NT2/D1 (cell line): ENCODE measurements at regions not wholly inside any gene's neighbourhood (a gene's known extent, or its start where the extent isn't known, plus 50 kb on each side); places are given as distances from the start of the nearest gene placed in this dataset.
"Not testable (repeated sequence)": the region's sequence is repeated elsewhere in the genome, so short reads cannot be mapped to it uniquely, and the experiment has no call there.

ENCODE experiments used
- DNase-seq: peaks from one replicate; pipeline ENCODE4 v3.0.0-alpha.2; 2011; ENCODE audit warnings: low read depth, low spot score
- H3K27me3 ChIP-seq: 2 replicates; pipeline ENCODE4 v1.6.0; 2011; ENCODE audit warnings: mild to moderate bottlenecking; ENCODE audit not compliant: insufficient read length, insufficient read depth
- H3K36me3 ChIP-seq: 2 replicates; pipeline ENCODE4 v1.6.1; 2011; ENCODE audit warnings: mild to moderate bottlenecking, low read length, mixed read lengths; ENCODE audit not compliant: insufficient read depth, insufficient read length
- H3K4me1 ChIP-seq: 2 replicates; pipeline ENCODE4 v1.5.1; 2011; ENCODE audit not compliant: insufficient read depth, insufficient read length
- H3K4me3 ChIP-seq: 2 replicates; pipeline ENCODE4 v1.5.1; 2011; ENCODE audit warnings: low read depth; ENCODE audit not compliant: insufficient read length
- H3K9ac ChIP-seq: 2 replicates; pipeline ENCODE4 v1.6.0; 2011; ENCODE audit warnings: low read depth; ENCODE audit not compliant: insufficient read length
- H3K9me3 ChIP-seq: 2 replicates; pipeline ENCODE4 v1.5.1; 2011; ENCODE audit warnings: mild to moderate bottlenecking, low read length; ENCODE audit not compliant: insufficient read depth
- SUZ12 ChIP-seq: IDR thresholded peaks from 2 replicates; pipeline ENCODE4 v1.6.1; 2011; ENCODE audit not compliant: insufficient read length, insufficient read depth; ENCODE audit errors: extremely low read depth
- YY1 ChIP-seq: IDR thresholded peaks from 2 replicates; pipeline ENCODE4 v1.6.1; 2011; ENCODE audit not compliant: insufficient read length, insufficient read depth
- ZNF274 ChIP-seq: IDR thresholded peaks from 2 replicates; pipeline ENCODE4 v1.6.1; 2011; ENCODE audit warnings: mild to moderate bottlenecking, low read depth, low read length

DNA sequence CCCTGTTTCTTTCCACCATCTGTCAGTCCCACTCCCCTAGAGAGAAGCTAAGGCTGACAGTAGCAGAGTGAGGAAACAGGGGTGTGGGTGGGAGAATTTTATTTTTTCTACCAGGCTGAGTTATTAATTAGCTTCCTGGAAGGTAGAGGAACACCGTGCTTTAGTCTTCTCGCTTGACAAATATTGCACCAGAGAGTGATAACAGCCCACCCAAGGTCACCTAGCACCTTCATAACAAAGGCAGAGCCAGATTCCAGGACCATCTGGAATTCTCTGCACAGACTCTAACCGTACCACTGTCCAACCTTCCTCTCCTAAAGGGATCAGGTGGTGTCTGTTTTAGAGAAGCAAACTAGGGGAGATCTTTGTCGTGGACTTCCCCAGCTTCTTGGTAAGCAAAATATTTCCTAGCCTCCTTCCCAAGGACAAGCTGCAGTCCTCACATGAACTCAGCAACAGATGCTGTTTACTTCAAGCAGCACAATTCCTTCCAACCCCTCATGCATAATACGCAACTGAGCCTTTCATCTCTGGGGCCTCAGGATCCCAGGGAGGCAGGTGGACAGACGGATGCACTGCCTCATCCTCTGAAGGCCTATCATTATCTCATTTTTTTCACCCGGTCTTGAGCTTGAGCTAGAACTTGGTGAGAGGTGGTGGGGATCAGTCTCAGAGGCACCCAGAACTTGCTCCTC, 308.7 kb upstream of the BRINP1 start:
- Histone ChIP-seq H3K9me3 (no peaks in the 10 kb centered on the region), H3K4me3 (no peak overlapping the region), H3K27me3 (no peaks in the 10 kb centered on the region), H3K4me1 (no peaks in the 10 kb centered on the region), H3K9ac (no peak overlapping the region), H3K36me3 (no peaks in the 10 kb centered on the region)
- TF ChIP-seq YY1 (no peak), ZNF274 (no peak), SUZ12 (no peak)
- DNase-seq = no peak

DNA sequence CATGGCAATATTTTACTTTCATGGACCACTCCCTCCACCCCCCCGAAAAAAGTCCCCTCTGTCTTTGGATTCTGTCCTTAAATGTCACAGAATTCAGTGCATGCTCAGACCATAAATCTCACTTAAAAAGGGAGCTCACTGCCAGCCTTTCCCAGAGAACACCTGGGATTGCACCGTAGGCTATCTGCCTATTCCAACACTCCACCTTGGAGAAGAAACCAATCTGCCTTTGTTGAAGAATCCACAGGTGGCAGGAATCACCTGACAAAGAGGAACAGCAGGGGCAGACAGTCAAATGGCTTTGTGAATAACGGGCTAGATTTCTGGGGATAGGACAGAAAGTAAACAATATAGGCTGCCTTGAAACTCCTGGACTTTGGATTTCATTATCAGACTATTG, 306.7 kb upstream of the BRINP1 start:
- Histone ChIP-seq H3K36me3 (no peaks in the 10 kb centered on the region), H3K9ac (no peak overlapping the region), H3K4me1 (no peaks in the 10 kb centered on the region), H3K9me3 (no peaks in the 10 kb centered on the region), H3K27me3 (no peaks in the 10 kb centered on the region), H3K4me3 (no peak overlapping the region)
- TF ChIP-seq ZNF274 (no peak), SUZ12 (no peak), YY1 (no peak)
- DNase-seq = no peak

DNA sequence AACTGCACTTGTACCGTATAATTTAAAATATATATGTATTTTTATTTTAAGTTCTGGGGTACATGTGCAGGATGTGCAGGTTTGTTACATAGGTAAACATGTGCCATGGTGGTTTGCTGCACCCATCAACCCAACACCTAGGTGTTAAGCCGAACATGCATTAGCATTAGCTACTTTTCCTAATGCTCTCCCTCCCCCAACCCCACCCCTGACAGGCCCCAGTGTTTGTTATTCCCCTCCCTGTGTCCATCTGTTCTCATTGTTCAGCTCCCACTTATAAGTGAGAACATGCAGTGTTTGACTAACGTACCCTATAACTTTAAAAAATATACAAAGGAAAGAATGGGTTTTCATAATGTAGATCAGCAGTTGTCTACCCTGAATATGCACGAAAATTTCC, 303.5 kb upstream of the BRINP1 start:
- not testable (repeated sequence) for H3K4me1 ChIP-seq, H3K4me3 ChIP-seq, H3K36me3 ChIP-seq, H3K9me3 ChIP-seq, DNase-seq, H3K9ac ChIP-seq, H3K27me3 ChIP-seq

DNA sequence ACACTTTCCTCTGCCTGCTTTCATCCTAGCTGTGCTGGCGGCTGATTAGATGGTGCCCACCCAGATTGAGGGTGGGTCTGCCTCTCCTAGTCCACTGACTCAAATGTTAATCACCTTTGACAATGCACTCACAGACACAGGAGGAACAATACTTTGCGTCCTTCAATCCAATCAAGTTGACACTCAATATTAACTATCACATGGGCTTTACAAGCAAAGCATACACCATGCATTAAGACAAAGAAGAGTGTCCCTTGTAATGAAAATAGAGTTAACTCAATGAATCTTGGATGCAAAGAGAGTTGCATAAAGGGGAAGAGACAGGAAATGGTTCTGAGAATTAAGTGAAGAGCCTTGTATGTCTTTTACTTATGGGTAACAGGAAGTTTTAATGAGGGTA, 298.7 kb upstream of the BRINP1 start:
- no peaks in the 10 kb centered on the region for H3K36me3 ChIP-seq
- H3K4me3 ChIP-seq = no peak overlapping the region
- no peak for TF ChIP-seq ZNF274
- TF ChIP-seq YY1 = no peak
- no peak for TF ChIP-seq SUZ12
- H3K9ac ChIP-seq = no peak overlapping the region
- DNase-seq = no peak
- H3K4me1 ChIP-seq = no peaks in the 10 kb centered on the region
- no peaks in the 10 kb centered on the region for H3K27me3 ChIP-seq
- no peaks in the 10 kb centered on the region for H3K9me3 ChIP-seq

DNA sequence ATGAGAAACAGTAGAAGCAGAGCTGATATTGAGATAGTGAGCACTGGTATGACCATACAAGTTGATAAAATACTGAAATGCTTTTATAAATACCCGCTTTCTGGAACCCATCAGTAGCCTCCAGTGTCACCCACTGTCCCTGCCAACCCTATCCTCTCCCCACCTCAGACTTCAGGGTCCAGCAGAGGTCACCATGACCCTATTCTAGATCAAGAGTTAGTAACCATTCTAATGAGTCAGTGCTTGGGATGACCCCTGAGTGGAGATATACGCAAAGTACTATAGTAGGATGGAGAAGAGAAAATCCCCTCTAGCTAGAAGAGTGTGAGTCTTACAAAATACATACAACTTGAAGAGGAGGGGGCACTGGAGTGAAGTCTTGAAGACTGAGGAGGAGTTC, 297.9 kb upstream of the BRINP1 start:
- Histone ChIP-seq H3K27me3 (no peaks in the 10 kb centered on the region), H3K9ac (no peak overlapping the region), H3K4me3 (no peak overlapping the region), H3K36me3 (no peaks in the 10 kb centered on the region), H3K4me1 (no peaks in the 10 kb centered on the region), H3K9me3 (no peaks in the 10 kb centered on the region)
- DNase-seq = no peak
- TF ChIP-seq YY1 (no peak), SUZ12 (no peak), ZNF274 (no peak)

DNA sequence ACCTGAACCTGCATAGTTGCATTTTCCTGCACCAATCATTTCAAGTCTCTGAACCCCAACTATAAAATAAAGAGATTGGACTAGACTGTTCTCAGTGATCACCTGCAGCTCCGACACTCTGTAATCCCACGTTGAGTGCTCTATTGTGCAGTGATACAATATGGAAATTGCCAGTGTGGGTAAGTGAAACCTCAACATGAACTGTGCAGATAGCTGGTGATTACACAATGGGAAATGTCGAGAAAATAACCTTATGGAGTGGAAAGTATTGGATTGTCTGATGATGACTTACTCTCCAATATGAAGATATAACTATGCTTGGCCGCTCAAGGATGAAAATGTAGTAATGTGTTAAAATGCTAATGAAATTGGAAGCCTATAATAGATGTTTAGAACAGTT, 293.1 kb upstream of the BRINP1 start:
- no peaks in the 10 kb centered on the region for H3K9me3 ChIP-seq
- TF ChIP-seq ZNF274 = no peak
- no peak for TF ChIP-seq SUZ12
- no peak for TF ChIP-seq YY1
- H3K4me3 ChIP-seq = no peak overlapping the region
- no peaks in the 10 kb centered on the region for H3K36me3 ChIP-seq
- no peak for DNase-seq
- H3K4me1 ChIP-seq = no peaks in the 10 kb centered on the region
- H3K27me3 ChIP-seq = no peaks in the 10 kb centered on the region
- H3K9ac ChIP-seq = no peak overlapping the region

DNA sequence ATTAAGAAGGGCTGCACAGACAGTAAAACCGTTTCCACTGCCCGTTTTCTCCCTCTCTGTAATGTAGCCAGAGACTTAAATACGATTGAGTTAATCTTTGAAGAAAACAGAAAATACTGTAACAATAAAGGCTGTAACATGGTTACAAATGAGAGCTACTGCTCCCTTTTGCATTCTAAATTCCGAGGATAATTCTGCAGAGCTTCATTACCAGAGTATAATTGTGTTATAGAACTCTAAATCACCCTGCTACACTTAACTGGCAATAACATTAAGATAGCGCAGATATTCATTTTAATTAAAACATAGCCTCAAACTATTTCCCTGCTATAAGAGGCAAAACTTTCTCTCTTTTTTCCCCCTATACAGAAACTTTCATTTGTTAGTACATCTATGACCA, 283.7 kb upstream of the BRINP1 start:
- DNase-seq = no peak
- Histone ChIP-seq H3K4me1 (no peaks in the 10 kb centered on the region), H3K36me3 (no peaks in the 10 kb centered on the region), H3K9me3 (no peaks in the 10 kb centered on the region), H3K9ac (no peak overlapping the region), H3K27me3 (no peaks in the 10 kb centered on the region), H3K4me3 (no peak overlapping the region)
- TF ChIP-seq YY1 = no peak
- TF ChIP-seq ZNF274 = no peak
- no peak for TF ChIP-seq SUZ12

DNA sequence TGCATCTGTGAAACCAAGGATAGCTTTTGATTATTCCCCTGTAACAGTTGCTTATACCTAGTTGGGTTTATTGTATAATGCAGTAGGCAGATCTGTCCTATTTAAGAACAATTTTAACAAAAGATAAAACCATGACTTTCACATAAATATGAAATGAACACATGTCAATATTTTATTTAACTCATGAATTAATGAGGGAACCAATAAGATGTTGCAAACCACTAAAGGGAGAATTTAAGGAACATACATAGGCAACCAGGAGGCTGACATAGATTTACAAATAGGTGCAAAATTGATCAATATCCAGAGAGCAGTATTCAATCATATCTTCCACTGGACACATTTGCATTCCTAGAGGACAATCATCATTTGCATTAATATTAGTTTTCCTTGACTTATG, 280.0 kb upstream of the BRINP1 start:
- TF ChIP-seq YY1 = no peak
- no peak for DNase-seq
- Histone ChIP-seq H3K4me3 (no peak overlapping the region), H3K9ac (no peak overlapping the region), H3K4me1 (no peaks in the 10 kb centered on the region), H3K27me3 (no peaks in the 10 kb centered on the region), H3K9me3 (no peaks in the 10 kb centered on the region), H3K36me3 (no peaks in the 10 kb centered on the region)
